MCF 10A (cell line): ENCODE measurements at regions not wholly inside any gene's neighbourhood (a gene's known extent, or its start where the extent isn't known, plus 50 kb on each side); places are given as distances from the start of the nearest gene placed in this dataset.
"Not testable (repeated sequence)": the region's sequence is repeated elsewhere in the genome, so short reads cannot be mapped to it uniquely, and the experiment has no call there.

Source experiments
- BruUV-seq: library from RNA; stranded (reverse); fragments of 400-500 nt; replicated peaks from 2 replicates; lab custom pipeline; 2021; lab: Mats Ljungman, UMichigan
- CTCF ChIA-PET: fragments of 300-600 bp; sonication (Branson Sonifier 250); formaldehyde crosslinking; extraction: SDS; loops from one replicate; lab custom pipeline; 2021; ENCODE audit warnings: antibody characterized with exemption, inconsistent platforms; lab: Yijun Ruan, JAX
- POLR2A ChIA-PET: fragments of 300-600, 350-650 bp; sonication (Branson Sonifier 250); formaldehyde crosslinking; extraction: SDS; loops from one replicate; lab custom pipeline; 2020; ENCODE audit warnings: antibody characterized with exemption, inconsistent platforms; lab: Yijun Ruan, JAX
- DNase-seq: peaks from one replicate; pipeline ENCODE4 v3.0.0-alpha.2; 2018; ENCODE audit not compliant: unreplicated experiment
- H3K27ac Mint-ChIP-seq: one replicate; pipeline ENCODE4 v1.8.0; 2022; ENCODE audit warnings: mild to moderate bottlenecking, low read depth, mixed read lengths; ENCODE audit not compliant: unreplicated experiment
- H3K27me3 Mint-ChIP-seq: one replicate; pipeline ENCODE4 v1.8.0; 2022; ENCODE audit warnings: mixed read lengths; ENCODE audit not compliant: insufficient read depth, unreplicated experiment
- H3K36me3 Mint-ChIP-seq: one replicate; pipeline ENCODE4 v1.8.0; 2022; ENCODE audit warnings: mild to moderate bottlenecking, moderate library complexity, mixed read lengths; ENCODE audit not compliant: insufficient read depth, unreplicated experiment
- H3K4me1 Mint-ChIP-seq: one replicate; pipeline ENCODE4 v1.8.0; 2022; ENCODE audit warnings: mixed read lengths; ENCODE audit not compliant: insufficient read depth, unreplicated experiment
- H3K4me3 Mint-ChIP-seq: one replicate; pipeline ENCODE4 v1.8.0; 2022; ENCODE audit warnings: mild to moderate bottlenecking, moderate library complexity, mixed read lengths; ENCODE audit not compliant: unreplicated experiment
- H3K9me3 Mint-ChIP-seq: one replicate; pipeline ENCODE4 v1.8.0; 2022; ENCODE audit warnings: mixed read lengths; ENCODE audit not compliant: unreplicated experiment
- intact Hi-C: fragments of 100-400 bp; cut with micrococcal nuclease; formaldehyde crosslinking; loops from 2 replicates; pipeline ENCODE4 v1.14.1; 2022
- TF ChIP-seq, protein P1 (sequence below): fragments of 200-600 bp; IDR thresholded peaks from one replicate; pipeline ENCODE4 v1.8.0; 2022; ENCODE audit warnings: antibody characterized with exemption, mild to moderate bottlenecking; ENCODE audit not compliant: unreplicated experiment

DNA sequence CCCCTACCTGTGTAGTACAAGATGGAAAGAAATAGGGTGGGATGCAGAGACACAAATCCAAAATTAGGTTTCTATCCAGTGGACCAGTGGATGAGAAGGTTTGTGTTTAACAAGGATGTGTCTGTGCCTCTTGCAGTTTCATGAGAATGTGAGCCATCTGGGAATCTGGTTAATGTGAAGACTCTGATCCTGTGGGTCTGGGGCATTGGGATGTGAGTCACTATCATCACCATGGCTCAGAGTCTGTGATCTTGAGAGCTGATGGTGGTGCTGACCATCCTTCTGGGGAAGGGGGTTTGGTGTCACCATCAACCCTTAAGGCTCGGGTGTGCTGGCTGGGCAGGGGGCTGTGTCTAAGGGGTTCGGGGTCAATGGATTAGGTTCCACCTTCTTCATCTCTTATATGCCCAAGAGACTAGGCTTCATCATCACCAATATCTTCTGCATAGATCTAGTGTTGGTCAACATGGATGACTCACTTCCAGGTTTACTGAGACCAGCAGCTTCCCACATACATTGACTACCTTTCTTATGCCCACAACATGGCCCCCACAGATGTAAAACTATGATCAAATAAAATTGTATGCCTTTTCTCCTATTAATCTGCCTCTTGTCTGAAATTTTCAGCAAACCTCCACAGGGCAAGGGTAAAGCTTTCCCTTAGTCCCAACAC, 65.7 kb upstream of the MID1 start:
- TF ChIP-seq, protein P1, sequence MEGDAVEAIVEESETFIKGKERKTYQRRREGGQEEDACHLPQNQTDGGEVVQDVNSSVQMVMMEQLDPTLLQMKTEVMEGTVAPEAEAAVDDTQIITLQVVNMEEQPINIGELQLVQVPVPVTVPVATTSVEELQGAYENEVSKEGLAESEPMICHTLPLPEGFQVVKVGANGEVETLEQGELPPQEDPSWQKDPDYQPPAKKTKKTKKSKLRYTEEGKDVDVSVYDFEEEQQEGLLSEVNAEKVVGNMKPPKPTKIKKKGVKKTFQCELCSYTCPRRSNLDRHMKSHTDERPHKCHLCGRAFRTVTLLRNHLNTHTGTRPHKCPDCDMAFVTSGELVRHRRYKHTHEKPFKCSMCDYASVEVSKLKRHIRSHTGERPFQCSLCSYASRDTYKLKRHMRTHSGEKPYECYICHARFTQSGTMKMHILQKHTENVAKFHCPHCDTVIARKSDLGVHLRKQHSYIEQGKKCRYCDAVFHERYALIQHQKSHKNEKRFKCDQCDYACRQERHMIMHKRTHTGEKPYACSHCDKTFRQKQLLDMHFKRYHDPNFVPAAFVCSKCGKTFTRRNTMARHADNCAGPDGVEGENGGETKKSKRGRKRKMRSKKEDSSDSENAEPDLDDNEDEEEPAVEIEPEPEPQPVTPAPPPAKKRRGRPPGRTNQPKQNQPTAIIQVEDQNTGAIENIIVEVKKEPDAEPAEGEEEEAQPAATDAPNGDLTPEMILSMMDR = no peak
- Mint-ChIP-seq H3K4me1 (no peaks in the 10 kb centered on the region), H3K4me3 (no peak overlapping the region), H3K27ac (no peak overlapping the region), H3K27me3 (peaks cover 13% of the 10 kb centered on the region), H3K36me3 (no peaks in the 10 kb centered on the region), H3K9me3 (no peaks in the 10 kb centered on the region)
- intact Hi-C loops = no loop called here
- no peak for DNase-seq
- BruUV-seq = no TSS peak
- POLR2A ChIA-PET = no interaction called here
- CTCF ChIA-PET = interaction anchor here (0.6 to 0.8 kb wide), 2 partner anchors 66 to 414 kb away, joined by 4 read pairs; partner anchors contain the start of gene MID1

DNA sequence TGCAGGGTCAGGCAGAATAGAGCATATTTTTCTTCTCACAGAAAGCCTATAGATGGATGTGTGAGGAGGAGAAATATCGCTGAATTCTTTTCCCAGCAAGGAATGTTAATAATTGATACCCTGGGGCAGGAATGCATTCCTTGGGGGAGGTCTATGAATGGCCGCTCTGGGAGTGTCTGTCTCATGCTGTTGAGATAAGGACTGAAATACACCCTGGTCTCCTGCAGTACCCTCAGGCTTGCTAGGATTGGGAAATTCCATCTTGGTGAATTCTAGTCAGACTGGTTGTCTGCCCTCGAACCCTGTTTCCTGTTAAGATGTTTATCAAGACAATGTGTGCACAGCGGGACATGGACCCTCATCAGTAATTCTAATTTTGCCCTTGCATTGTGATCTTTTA, 71.4 kb upstream of the MID1 start:
- peaks cover 22% of the 10 kb centered on the region for H3K27me3 Mint-ChIP-seq
- H3K27ac Mint-ChIP-seq, POLR2A ChIA-PET, BruUV-seq, DNase-seq, CTCF ChIA-PET, intact Hi-C loops, H3K4me1 Mint-ChIP-seq, H3K4me3 Mint-ChIP-seq, H3K9me3 Mint-ChIP-seq, H3K36me3 Mint-ChIP-seq: not testable (repeated sequence)

DNA sequence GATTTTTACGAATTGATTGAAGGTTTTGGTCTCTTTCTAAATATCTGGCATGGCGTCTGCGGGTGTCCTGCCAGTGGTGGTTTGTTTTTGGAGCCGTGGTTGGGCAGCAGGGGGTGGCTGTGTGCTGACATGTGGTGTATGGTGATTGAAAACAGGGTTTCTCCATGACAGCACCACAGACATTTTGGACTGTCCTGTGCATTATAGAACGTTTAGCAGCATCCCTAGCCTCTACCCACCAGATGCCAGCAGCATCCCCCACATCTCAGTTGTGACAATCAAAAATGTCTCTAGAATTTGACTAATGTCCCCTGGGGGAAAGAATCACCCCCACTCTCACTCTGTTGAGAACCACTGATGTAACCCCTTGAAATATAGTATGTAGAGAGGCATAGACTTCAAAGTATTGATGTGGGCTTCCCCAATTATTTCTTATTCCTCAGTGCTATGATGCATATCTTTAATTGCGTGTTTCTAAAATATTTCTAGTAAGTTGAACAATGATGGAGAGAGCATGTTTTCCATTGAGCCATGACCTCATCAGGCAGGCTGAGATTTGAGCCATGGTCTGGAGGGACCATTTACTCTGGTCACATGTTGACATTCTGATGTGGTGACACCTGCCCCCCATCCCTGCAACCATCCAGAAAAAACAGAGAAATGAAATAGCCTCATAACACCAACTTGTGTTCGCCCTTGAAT, 77.4 kb upstream of the MID1 start:
- intact Hi-C loops = no loop called here
- TF ChIP-seq, protein P1 = no peak
- DNase-seq = no peak
- BruUV-seq = no TSS peak
- POLR2A ChIA-PET = no interaction called here
- H3K36me3 Mint-ChIP-seq = no peaks in the 10 kb centered on the region
- H3K4me1 Mint-ChIP-seq = no peaks in the 10 kb centered on the region
- CTCF ChIA-PET = interaction anchor here (0.5 kb wide), 1 partner anchor 129 kb away, joined by 4 read pairs; no protein-coding TSS in a partner anchor
- no peaks in the 10 kb centered on the region for H3K9me3 Mint-ChIP-seq
- no peak overlapping the region for H3K27ac Mint-ChIP-seq
- no peak overlapping the region for H3K4me3 Mint-ChIP-seq
- peaks cover 50% of the 10 kb centered on the region for H3K27me3 Mint-ChIP-seq

DNA sequence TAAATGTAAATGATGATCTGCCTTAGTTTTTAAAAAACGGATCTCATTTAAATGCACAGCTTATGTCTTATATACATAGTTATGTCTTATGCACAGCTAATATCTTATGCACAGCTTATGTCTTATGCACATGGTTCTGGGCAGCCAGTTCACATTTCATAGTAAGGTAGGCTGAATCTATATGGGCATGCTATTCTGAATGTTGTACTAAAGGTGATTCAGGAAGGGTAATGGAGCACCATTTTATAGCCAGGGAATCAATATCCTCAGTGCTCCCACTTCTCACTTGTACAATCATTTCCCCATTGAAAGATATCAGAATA, 77.9 kb upstream of the MID1 start:
- no peaks in the 10 kb centered on the region for H3K4me1 Mint-ChIP-seq
- DNase-seq = no peak
- TF ChIP-seq, protein P1 = no peak
- H3K27ac Mint-ChIP-seq = no peak overlapping the region
- no peaks in the 10 kb centered on the region for H3K9me3 Mint-ChIP-seq
- H3K4me3 Mint-ChIP-seq = no peak overlapping the region
- no TSS peak for BruUV-seq
- H3K27me3 Mint-ChIP-seq = peaks cover 50% of the 10 kb centered on the region
- ChIA-PET POLR2A (no interaction called here), CTCF (interaction anchor here (0.5 kb wide), 1 partner anchor 128 kb away, joined by 4 read pairs; no protein-coding TSS in a partner anchor)
- intact Hi-C loops = no loop called here
- no peaks in the 10 kb centered on the region for H3K36me3 Mint-ChIP-seq
